Activated CD4-positive, alpha-beta T cell treated with anti-CD3 and anti-CD28 coated beads for 1 hour (primary cell): ENCODE measurements at regions not wholly inside any gene's neighbourhood (a gene's known extent, or its start where the extent isn't known, plus 50 kb on each side); places are given as distances from the start of the nearest gene placed in this dataset.

Experiments used
- DNase-seq: peaks from one replicate; pipeline ENCODE4 v3.0.0-alpha.2; 2020

- no peak for DNase-seq
These were observed 109.1 kb upstream of the GGTLC1 start for GRCh38 chr20:24097506-24098245.

GRCh38 chr20:24096864-24097450, 108.4 kb upstream of the GGTLC1 start:
- DNase-seq = no peak

- no peak for DNase-seq
These were observed 107.7 kb upstream of the GGTLC1 start for GRCh38 chr20:24096264-24096663.

- no peak for DNase-seq
These were observed 107.2 kb upstream of the GGTLC1 start for GRCh38 chr20:24095756-24096155.

- DNase-seq = no peak
These were observed 106.7 kb upstream of the GGTLC1 start for GRCh38 chr20:24095303-24095702.

- DNase-seq = no peak
These were observed 101.0 kb upstream of the GGTLC1 start for GRCh38 chr20:24089576-24089975.

GRCh38 chr20:24086121-24086520, 97.5 kb upstream of the GGTLC1 start:
- DNase-seq = no peak

GRCh38 chr20:24084281-24084680, 95.7 kb upstream of the GGTLC1 start:
- DNase-seq = no peak

- no peak for DNase-seq
These were observed 92.5 kb upstream of the GGTLC1 start for GRCh38 chr20:24081077-24081476.

GRCh38 chr20:24079661-24080412, 91.3 kb upstream of the GGTLC1 start:
- no peak for DNase-seq

- DNase-seq = no peak
These were observed 88.6 kb upstream of the GGTLC1 start for GRCh38 chr20:24077145-24077544.

GRCh38 chr20:24070679-24071078, 82.1 kb upstream of the GGTLC1 start:
- DNase-seq = no peak

- DNase-seq = no peak
These were observed 77.6 kb upstream of the GGTLC1 start for GRCh38 chr20:24066076-24066700.

GRCh38 chr20:24064915-24065314, 76.3 kb upstream of the GGTLC1 start:
- no peak for DNase-seq

GRCh38 chr20:24064092-24064491, 75.5 kb upstream of the GGTLC1 start:
- no peak for DNase-seq

- no peak for DNase-seq
These were observed 74.5 kb upstream of the GGTLC1 start for GRCh38 chr20:24063100-24063499.

GRCh38 chr20:24060851-24061590, 72.4 kb upstream of the GGTLC1 start:
- DNase-seq = no peak

GRCh38 chr20:24059174-24059573, 70.6 kb upstream of the GGTLC1 start:
- DNase-seq = no peak

GRCh38 chr20:24056491-24056890, 67.9 kb upstream of the GGTLC1 start:
- no peak for DNase-seq

- no peak for DNase-seq
These were observed 64.2 kb upstream of the GGTLC1 start for GRCh38 chr20:24052599-24053275.

- no peak for DNase-seq
These were observed 62.6 kb upstream of the GGTLC1 start for GRCh38 chr20:24051160-24051559.

- no peak for DNase-seq
These were observed 61.5 kb upstream of the GGTLC1 start for GRCh38 chr20:24050119-24050518.
